HG02970 (cell line): ENCODE measurements at regions not wholly inside any gene's neighbourhood (a gene's known extent, or its start where the extent isn't known, plus 50 kb on each side); places are given as distances from the start of the nearest gene placed in this dataset.
"Not testable (repeated sequence)": the region's sequence is repeated elsewhere in the genome, so short reads cannot be mapped to it uniquely, and the experiment has no call there.

Experiments
- ATAC-seq: cut with Tn5 transposase; IDR thresholded peaks from one replicate; pipeline ENCODE4 v1.9.1; 2021; ENCODE audit warnings: mild to moderate bottlenecking, moderate library complexity, moderate number of reproducible peaks; ENCODE audit not compliant: unreplicated experiment, low FRiP score

DNA sequence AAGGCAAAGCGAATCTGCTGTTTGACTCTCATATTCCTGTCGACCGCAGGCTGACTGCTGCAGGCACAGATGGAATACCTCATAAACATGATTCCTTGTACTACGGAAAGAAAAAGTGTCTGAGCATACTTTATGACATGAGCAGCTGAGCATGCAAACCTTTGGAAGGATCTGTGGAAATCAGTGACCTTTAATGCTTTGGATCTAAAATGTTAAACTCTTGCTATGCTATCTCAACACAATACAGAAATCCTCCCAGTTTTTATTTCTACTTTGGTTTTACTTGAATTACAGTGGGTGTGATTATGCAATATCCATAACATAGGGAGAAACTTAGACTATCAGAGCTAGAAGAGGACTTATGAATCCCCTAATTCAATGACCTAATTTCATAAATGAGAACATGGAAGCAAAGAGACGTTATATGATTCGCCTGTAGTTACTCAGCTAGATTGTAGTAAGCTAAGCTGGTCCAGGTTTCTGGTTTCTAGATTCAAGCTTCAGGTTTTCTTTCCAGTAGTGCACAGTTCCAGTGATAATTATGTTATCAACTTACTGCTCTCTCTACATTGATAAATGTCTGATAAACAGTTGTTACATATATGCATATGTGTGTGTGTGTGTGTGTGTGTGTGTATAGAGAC lies 127.6 kb upstream of the GBE1 start:
- no peak for ATAC-seq

DNA sequence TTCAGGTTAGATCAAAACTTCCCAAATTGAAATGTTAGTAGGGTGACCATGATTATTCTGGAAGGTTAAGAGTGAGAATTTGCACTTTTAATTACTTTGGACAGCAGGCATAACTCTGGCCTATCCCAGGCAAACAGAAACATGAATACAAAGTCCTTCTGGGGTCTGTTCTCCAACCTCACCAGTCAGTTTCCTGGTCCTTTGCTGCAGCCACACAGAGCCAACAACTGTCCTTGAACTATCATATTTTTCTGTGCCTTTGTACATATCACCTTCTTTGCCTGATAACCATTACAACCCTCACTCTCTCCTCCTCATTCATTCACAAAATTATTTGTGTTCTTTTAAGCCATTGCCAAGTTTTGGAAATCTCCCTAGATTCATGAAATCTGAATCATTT lies 126.0 kb upstream of the GBE1 start:
- no peak for ATAC-seq

DNA sequence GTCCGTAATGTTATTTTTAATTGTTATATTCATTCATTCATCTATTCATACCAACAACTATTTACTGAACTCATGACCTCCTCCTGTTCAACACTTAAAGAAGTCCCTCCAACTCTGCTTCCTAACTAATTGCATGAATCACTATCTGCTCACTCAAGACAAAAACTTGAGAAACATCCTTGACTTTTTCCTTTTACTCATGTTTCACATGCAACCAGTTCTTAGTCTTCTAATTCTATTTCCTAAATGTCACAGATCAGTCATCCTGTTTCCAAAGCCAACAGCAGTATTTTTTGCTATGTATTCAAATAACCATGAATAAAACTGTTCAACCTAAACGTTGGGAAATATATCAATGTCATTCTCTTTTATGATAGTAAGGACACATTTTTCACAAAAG lies 124.6 kb upstream of the GBE1 start:
- no peak for ATAC-seq

DNA sequence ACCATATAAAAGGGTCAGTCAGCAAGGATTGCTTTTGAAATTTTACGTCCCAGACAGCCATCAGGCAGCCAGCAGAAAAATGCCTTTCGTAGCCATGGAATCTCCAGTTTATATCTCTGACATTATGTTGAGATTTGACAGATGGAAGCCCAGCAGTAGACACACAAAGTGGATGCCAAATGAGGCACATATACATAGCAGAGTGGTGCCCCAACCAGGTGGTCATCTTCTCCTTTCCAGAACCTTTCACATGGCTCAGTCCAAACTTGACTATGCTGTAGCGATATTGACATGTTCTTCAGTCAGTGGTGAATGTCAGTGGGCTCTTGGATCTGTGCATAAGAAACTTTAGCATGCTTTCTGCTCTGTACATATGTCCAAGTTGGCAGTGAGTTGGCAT lies 123.3 kb upstream of the GBE1 start:
- ATAC-seq, result no peak

DNA sequence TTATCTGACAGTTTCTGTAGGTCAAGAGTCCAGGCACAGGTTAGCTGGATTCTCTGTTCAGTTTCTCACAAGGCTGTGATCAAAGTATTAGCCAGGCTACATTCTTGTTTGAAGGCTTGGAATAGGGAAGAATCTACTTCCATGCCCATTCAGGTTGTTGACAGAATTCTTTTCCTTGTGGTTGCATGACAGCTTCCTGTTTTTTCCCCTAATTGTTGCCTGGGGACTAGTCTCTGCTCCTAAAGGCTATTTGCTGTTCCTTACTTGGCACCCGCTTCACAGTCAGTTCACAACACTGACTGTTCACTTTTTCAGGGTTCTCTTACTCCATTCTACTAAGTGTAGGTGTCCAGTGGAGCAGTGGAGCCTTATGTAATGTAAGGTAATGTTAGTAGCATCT lies 115.4 kb upstream of the GBE1 start:
- no peak for ATAC-seq

DNA sequence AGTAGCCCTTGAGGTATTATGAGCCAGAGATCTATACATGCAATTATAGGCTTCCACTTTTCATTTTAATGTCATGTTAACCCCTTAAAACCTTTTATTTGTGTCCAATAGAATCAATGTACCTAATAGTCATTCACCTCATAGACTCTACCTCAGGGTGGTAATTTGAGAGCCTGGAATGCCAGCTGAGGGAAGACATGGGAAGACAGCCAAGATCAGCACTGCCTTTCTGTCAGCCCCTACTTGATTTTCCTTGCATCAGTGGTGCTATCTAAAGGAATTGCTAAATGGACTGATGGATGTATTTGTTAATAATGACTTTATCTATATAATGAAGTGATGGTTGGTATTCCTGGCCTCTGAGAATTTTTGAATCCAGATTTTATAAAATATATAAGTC lies 113.3 kb upstream of the GBE1 start:
- no peak for ATAC-seq

DNA sequence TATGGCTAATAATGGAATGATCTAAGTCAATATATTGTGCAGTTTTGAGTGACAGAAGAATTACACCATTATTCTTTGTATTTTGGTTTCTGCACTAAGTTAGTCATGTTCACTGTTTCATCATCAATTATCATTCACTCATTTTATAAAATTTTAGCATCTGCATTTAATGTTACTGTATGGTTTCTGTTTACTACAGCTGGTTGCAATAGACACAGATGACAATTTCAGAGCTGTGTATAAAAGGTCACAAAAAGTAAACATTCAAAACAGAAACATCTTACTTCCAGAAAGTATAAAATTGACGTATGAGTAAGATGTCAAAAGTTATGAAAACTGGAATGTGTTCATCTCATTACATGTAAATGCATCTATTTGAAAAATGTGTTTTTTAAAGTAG lies 111.1 kb upstream of the GBE1 start:
- ATAC-seq, result no peak

DNA sequence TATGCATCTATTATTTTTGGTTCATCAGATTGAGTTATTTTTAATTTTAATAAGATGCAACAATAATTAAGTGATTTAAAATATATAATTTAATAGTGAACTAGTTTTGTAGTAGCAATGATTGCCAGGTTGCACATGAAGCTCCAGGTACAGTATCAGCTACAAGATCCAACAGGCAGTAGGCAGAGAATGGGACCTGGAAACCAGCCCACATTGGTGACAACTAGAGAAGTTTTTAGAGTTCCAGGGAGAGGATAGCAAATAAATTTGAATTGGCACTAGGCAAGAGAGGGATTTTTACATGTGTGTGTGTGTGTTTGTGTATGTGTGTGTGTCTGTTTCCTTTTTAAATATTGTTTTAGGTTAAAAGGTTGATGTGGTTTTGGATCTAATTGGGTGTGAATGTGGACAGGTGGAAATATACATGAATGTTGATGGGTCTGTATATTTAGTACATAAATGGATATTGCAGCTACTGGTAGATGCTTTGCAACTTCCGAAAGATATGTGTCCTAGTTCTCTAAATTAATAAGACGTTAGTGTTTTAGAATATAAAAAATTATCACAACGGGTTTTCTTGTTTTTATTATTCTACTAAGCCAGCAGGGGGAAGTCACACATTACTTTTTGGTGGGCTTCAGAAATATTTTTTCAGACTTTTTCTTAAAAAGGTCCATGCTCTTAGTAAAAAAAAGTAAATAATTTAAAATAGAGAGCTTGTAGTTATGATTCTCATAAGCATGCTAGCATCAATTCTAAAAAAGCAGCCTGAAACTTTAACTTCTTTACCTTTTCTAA lies 110.1 kb upstream of the GBE1 start:
- ATAC-seq, result no peak

DNA sequence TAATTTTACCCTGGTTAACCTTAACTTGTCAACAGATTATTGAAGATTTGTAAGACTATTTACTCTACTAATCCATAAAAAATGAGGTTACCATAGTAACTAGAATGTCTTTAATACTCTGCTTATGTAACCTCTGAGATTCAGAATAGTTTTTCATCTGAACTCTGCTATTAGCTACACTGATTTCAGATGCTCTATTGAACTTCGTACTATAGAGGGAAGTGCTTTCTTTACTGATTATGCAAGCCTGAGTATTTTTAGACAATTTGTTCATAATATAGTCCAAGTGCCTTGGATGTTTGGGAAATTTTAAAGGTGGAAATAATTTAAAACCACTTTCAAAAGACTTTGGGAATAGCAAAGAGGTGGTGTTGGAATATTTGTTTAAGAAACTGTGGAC lies 107.9 kb upstream of the GBE1 start:
- ATAC-seq, result no peak

DNA sequence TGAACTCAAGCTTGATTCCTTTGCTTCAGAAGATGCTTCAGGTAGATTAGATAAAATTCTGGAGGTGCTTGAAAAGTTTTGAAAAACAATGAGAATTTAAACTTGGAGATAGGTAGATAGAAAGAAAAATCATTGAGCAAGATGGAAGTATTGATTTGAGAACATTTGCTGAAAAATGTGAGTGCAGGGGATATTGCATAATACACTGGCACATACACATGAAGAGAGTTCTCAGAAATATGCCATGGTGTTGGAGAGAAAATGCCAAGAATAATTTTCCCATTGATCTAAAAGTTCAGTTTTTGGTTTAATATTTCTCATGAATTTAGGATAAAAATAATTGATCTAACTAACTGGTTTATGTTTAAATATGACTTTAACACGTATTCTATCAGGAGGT lies 107.2 kb upstream of the GBE1 start:
- no peak for ATAC-seq

DNA sequence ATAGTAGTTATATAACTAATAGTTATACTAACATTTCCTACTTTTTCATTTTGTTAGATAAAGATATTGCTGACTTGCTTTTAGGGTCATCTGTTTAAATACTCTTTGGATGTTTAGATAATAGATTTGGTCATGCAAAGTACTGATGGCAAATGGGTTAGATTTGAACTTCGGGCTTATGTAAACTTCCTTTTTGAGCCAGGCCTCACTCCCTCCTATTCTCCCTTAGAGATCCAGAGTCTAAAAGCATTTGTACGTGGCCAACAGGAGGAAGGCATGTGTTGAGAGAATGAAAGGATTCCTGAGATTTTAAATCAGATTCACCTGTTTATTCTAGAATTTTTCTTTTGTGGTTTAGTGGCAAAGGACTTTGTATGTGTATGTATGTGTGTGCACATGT lies 106.4 kb upstream of the GBE1 start:
- ATAC-seq, result no peak

DNA sequence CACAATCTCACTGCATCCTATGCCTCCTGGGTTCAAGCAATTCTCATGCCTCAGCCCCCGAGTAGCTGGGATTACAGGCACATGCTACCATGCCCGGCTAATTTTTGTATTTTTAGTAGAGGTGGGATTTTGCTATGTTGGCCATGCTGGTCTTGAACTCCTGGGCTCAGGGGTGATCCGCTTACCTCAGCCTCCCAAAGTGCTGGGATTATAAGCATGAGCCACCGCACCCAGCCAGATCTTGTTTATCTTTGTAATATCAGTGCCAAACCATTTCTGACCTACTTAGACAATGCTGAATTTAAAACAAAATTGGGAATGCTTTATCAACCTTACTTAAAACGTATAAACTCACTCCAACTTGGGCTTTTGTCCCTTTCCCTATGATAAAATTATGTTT lies 103.7 kb upstream of the GBE1 start:
- ATAC-seq, result not testable (repeated sequence)

DNA sequence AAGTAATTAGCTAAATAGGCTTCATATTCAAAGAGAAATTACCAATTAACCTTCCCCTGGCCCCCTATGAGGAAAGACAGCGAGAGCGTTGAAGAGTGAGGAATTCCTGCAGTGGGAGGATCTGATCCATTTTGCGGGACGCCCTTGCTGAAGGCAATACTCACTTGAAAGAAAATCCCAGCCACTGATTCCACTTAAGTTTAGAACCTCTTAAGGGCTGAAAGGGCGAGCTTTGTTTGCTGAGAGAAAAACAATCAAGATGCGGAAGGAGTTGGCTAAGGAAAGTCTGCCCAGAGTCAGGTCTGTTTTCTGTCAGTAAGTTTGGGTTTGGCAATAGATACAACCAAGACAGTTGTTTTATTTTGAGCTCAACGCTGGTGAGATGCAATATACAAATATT lies 102.8 kb upstream of the GBE1 start:
- ATAC-seq, result no peak

DNA sequence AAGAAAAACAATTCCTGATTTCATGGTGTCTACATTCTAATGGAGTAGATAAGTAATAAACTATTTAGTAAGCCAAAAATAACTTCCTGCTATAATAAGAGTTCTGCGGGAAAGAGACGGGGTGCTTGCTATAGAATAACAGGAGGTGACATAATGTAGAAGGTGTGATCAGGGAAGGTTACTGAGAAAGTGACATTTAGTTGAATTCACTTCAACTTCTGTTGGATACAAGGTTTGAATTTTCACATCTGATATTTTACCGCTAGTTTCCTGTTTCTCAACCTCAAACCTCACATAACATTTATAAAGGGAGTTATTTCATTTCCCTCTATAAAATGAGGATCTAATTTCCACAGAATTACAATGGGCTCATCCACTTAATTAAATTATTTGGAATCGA lies 102.3 kb upstream of the GBE1 start:
- ATAC-seq, result no peak

DNA sequence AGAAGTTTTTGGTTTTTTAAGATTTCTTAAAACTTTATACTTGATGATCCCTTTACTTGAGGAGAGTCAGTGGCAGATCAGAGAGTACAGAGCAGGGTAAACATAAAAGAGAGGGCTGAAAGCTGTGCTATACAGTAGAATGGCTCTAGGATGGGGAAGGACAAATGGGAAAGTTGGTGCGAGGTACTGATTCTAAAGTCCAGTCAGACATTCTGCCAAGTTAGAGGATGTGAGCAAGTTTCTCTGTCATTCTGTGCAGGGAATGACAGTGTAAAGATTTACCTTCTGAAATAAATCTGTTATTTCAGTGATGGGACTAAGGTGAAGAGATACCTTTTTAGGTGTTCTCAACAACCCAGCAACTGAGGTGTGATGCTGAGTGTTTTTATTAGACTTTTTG lies 100.1 kb upstream of the GBE1 start:
- no peak for ATAC-seq

DNA sequence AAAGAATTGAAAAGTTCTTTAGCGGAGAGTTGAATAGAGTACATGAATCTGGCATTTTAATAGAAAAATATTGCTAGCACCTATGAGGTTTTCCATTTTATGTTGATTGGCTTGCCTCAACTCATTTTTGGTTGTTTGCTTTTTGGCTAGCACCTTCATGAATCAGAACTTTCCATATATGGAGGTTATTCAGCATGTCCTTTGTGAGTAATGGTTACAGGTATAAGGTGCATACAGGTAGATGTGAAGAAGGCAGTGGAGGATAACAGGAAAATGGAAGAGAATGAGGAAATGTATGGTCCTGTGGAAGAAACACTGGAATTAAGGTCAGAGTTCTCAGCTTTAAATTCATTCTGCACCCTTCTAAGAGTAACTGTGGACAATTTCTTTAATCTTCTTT lies 98.1 kb upstream of the GBE1 start:
- no peak for ATAC-seq

DNA sequence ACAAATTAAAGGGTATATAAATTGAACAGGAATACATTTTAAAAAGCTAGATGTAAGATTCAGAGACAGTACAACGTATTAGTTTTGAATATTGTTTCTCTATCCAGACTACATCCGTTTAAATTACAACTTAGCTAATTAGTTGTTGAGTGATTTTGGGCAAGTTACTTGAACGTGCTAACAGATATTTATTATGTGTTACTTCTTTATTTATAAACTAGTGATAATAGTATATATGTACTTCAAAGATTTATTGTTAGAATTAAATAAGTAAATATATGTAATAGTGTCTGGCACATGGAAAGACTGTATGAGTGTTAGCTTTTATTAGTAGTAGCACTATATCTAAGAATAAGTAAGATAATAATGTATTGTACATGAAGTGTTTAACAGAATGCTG lies 92.0 kb upstream of the GBE1 start:
- no peak for ATAC-seq

DNA sequence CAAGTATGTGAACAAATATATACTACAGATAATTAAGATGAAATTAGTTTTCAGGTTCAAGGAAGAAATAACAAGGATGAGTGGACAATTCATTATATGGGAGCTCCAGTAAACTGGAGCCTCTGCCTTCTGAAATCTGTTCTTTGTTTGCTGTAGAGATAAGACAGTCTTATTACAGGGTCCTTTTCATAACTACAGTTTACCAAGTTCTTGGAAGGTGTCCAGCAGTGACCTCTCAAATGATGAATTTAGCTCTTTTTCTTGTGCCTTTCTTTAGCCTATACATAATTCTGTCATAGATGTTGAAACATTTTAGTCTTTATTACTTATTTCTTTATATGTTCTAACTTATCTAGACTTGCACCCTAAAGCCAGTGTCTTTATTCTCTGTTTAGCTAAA lies 89.7 kb upstream of the GBE1 start:
- no peak for ATAC-seq

DNA sequence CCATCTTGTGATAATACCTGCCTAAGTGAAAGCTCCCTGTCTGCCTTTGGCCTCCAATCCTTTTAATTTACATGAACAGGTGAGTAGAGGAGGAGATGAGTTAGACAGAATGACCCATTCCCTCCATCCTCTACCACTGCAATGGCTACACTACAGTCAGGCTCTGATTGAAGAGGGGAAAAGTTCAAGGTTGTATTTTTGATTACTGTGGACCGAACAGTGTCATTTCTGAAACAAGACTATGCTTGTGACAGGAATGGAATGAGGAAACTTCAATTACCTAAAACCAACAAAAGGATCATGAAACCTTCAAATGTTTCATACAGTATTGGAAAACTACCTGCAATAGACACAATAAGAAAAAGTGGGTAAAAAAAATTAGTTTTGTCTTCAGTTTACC lies 85.5 kb upstream of the GBE1 start:
- no peak for ATAC-seq

DNA sequence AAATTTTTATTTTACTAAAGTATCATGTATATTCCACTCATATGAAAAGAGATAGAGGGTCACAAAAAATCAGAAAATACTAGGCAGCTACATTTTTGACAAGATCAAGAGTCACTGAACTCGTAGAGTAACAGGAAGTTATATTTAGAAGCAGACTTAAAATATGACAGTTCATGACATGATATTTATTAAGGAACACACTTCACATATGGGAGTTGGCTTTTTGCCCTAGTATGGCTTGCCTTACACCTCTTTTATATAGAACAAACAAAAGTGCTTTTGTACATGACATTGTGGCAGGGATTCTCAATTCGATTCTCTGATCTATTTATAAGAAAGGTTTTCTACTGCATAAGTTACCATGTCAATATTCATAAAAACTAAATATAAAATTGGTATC lies 80.1 kb upstream of the GBE1 start:
- ATAC-seq, result no peak

DNA sequence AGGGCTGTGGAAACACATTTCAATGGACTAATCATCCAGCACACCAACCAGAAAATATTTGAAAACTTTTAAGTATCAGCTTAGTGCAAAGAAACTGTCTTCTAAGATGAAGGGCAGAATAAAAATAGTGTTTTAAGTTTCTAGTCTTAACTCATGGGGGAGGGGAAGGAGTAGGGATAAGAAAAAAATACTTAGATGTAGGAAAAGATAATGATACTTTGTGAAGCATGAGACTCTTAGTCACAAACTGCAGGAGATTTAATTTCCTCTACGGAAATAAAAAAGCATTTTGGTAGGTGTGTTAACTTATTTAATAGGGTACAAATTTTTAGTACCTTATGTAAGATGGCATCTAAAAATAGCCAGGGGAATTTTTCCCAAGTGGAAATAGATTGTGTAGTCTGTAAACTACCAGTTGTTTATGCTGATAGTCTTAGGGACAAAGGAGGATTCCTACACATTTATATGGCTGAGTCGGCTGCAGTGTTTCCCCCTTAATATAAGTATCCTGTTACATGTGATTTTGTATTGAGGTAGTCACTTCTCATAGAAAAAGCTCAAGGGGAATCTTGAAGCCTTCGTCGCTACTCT lies 78.2 kb upstream of the GBE1 start:
- ATAC-seq, result no peak

DNA sequence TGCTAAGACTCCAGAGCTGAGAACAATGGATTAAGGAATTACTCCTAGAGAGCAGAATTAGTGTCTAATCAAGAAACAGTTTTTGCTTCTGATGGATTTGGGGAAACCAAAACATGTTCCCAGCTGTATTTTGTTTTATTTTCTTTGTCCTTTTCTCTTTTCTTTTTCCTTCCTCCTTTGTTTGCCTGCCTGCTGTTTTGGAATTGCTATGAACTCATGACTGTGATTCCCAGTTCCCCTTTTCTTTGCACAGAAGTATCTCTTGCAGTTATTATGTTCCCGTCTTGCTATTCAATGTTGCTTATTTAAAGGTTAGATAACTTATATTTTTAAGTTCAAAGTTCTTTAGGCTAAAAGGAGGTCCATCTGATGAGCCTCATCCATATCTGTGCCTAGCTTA lies 77.0 kb upstream of the GBE1 start:
- ATAC-seq, result no peak
